GM13976 (cell line): ENCODE measurements at regions not wholly inside any gene's neighbourhood (a gene's known extent, or its start where the extent isn't known, plus 50 kb on each side); places are given as distances from the start of the nearest gene placed in this dataset.

Source experiments
- DNase-seq: peaks from one replicate; pipeline ENCODE4 v3.0.0; 2012; ENCODE audit warnings: low spot score
- in situ Hi-C: fragments of 300-500 bp; cut with MboI; formaldehyde crosslinking; loops from one replicate; pipeline ENCODE4 v1.12.0; 2022; ENCODE audit warnings: low sequenced_read_pairs, mixed read lengths, inconsistent platforms; ENCODE audit not compliant: unreplicated experiment
- TF ChIP-seq, protein P1 (sequence below): IDR thresholded peaks from 2 replicates; pipeline ENCODE4 v1.5.1; 2012; ENCODE audit warnings: borderline replicate concordance, mild to moderate bottlenecking; ENCODE audit not compliant: insufficient read depth; ENCODE audit errors: extremely low read depth, missing control alignments, control extremely low read depth

DNA sequence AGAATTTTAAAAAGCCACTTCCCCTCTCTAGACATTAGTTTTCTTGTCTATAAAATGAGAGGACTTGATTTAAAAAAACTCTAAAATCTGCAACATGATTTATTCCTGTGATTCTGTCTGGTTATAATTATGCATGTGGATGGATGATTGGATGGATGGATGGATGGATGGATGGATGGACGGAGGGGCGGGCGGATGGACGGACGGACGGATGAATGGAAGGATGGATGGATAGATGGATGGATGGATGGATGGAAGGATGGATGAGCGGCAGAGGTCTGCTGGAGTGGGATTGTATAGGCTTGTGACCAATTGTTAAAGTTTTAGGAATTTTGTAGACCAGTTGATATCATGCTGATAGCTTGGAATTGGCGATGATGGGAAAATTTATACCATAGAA, 135.2 kb upstream of the TIAM1 start:
- in situ Hi-C loops = no loop called here
- TF ChIP-seq, protein P1, sequence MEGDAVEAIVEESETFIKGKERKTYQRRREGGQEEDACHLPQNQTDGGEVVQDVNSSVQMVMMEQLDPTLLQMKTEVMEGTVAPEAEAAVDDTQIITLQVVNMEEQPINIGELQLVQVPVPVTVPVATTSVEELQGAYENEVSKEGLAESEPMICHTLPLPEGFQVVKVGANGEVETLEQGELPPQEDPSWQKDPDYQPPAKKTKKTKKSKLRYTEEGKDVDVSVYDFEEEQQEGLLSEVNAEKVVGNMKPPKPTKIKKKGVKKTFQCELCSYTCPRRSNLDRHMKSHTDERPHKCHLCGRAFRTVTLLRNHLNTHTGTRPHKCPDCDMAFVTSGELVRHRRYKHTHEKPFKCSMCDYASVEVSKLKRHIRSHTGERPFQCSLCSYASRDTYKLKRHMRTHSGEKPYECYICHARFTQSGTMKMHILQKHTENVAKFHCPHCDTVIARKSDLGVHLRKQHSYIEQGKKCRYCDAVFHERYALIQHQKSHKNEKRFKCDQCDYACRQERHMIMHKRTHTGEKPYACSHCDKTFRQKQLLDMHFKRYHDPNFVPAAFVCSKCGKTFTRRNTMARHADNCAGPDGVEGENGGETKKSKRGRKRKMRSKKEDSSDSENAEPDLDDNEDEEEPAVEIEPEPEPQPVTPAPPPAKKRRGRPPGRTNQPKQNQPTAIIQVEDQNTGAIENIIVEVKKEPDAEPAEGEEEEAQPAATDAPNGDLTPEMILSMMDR = no peak
- DNase-seq = no peak

DNA sequence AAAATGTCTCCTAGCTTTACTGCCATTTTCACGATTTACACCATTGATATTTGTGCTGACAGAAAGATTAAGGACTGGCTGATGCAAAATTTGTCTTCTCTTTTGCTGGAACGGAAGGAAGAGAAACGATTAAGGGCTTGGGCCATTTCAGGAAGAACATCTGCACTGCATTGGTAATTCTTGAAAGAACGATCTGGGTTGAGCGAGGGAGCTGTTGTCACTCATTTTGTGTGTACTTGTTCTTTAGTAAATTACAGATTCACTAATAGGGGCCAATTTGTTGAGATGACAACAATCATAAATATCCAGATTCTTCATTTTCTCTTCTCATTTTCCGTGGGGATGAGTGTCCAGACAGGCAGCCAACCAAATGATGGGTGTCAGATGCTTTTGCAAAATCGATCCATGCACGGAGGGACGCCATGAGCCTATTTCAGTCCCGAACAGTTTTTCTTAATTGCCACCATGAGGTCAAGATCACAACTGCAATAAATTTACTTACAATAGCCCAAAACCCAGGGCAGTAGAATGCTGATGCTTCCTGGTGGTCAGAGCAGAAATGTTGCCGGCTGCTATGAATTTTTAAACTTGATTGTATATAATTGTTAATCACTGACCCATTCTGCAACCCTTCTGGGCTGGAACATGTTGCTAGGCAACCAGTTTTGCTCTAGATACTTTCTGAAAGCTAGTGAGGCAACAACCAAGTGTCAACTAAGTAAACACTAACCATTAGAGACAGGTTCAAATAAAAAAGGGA, 132.4 kb upstream of the TIAM1 start:
- in situ Hi-C loops = no loop called here
- no peak for DNase-seq
- TF ChIP-seq, protein P1 = no peak

DNA sequence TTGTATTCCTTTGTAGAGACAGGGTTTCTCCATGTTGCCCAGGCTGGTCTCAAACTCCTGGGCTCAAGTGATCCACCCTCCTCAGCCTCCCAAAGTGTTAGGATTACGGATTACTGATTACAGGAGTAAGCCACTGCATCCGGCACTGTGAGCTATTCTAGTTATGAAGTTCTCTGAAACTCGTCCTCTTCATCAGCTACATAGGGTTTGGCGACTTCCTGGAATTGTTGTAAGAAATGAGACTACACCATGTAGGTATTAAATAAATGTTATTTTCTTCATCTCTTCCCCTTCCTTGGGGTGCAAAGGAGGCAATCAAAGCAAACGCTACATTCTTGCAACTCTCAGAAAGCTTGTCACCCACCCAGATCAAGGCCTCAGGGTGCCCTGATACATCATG, 131.2 kb upstream of the TIAM1 start:
- TF ChIP-seq, protein P1 = no peak
- no peak for DNase-seq
- in situ Hi-C loops = no loop called here

DNA sequence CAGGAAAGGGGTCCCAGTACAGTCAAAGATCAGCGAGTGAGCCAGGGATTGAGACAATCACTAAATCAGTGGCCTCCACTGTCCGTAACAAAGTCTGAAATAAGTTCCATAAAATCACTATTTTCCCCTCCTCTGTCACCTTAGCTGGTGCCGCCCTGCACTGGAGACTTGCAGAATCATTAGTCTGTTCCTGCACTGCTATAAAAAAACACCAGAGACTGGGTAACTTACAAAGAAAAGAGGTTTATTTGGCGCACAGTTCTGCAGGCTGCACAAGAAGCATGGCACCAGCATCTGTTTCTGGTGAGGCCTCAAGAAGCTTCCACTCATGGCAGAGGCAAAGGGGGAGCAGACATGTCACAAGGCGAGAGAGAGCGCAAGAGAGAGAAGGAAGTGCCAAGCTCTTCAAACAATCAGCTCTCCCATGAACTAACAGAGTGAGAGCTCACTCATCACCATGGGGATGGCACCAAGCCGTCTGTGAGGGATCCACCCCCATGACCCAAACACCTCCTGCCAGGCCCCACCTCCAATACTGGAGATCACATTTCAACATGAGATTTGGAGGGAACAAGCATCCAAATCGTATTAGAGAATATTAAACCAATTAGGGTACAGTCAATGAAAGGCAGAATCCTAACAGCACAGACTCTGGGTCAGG, 129.8 kb upstream of the TIAM1 start:
- TF ChIP-seq, protein P1 = no peak
- no peak for DNase-seq
- in situ Hi-C loops = no loop called here

DNA sequence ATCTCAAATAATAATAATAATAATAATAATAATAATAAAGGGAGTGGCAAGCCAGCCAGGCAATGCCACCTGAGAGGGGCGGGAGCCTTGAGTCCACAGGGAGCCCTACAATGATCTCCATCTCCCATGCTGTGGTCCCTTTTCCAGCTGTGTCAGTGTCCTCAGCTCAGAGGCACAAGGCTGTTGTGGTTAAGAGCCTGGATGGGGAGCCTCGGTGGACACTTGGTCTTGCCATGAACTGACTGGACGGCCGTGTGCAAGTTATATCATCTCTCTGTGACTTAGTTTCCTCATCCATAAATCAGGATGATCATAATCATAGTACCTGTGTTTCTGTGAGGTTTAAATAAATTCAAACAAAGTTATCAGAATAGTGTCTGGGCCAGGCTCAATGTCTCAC, 127.8 kb upstream of the TIAM1 start:
- in situ Hi-C loops = no loop called here
- TF ChIP-seq, protein P1 = no peak
- no peak for DNase-seq

DNA sequence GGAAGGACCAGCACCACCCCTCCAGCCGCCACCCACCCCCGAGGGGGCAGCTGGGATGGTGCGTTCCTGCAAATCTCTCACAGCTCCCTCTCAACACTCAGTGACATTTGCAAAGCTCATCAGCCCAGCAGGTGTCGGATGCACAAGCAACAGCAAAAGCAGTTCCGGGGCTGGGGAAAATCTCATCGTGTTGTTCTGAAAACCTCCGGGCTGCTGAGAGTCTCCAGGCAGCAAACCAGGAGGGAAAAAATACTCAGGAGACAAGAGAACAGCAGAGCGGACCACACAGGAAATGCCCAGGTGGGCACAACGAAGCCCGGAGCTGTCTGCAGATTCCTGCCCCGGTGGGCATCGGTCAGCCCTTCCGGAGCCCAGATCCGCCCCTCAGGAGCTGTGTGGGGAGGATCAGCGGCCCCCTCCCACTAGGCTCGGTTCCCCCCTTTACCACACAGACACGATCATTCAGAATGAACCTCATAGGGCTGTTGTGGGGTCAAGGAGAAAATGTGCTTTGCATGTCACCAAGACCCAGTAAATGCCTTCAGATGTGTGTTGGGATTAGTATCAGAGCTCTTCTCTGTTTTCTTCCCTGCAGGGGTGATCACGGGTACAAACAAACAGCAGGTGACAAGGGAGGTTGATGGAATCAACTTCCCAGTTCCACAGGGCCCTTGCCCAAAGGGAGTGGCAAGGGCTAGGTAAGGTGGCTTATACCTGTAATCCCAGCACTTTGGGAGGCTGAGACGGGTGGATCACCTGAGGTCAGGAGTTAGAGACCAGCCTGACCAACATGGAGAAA, 127.0 kb upstream of the TIAM1 start:
- TF ChIP-seq, protein P1 = no peak
- DNase-seq = no peak
- in situ Hi-C loops = no loop called here
